ENCODE measurements at regions not wholly inside any gene's neighbourhood (a gene's known extent, or its start where the extent isn't known, plus 50 kb on each side); places are given as distances from the start of the nearest gene placed in this dataset.

- Histone ChIP-seq H3K4me1 (ENCODE audit: control insufficient read depth, low read depth, low read length) (peaks cover 7% of the 10 kb centered on the region), H3K27ac (ENCODE audit: low read depth, low read length) (no peak overlapping the region)
Observed at GRCh38 chr1:209456878-209457277, 126.6 kb upstream of the CAMK1G start.

DNA sequence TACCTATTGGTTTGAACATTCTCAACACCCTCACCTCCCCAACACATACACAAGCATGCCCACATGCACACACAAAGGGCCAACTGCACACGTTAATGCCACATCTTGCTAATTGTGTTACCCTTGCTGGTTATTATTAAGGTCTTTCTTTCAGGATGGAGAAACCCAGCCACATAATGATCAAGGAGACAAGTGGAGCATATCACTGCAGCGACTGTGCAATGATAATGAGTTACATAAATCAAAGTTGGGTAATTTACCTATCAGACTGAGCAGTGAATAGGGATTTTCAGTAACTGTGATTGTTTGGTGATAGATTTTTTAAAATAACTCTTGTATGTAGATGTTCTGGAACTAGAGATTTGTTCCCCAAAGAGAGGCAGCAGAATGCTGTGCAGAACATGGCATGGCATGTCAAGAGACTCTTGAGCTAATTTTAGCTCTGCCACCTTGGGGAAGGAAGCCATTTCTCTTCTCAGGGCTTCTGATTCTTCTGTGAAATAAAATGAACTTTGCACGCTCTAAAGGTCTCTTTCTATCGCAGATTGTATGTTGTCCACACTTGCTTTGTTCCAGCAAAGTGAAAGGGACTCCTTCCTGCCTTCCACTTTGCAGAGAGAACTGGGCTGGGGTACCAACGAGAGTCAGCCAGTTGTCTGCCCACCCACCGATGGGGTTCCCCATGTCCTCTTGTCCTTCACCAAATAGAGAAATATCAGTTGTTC is 126.0 kb upstream of the CAMK1G start:
- H4K8ac ChIP-seq (ENCODE audit: low read depth, low read length) = no peak overlapping the region
- no peak overlapping the region for H2BK15ac ChIP-seq (replicated peaks; ENCODE audit: low read depth)
- no peak overlapping the region for H2BK120ac ChIP-seq (ENCODE audit: low read depth, low read length)
- no peak overlapping the region for H3K56ac ChIP-seq (ENCODE audit: low read length)
- no peaks in the 10 kb centered on the region for H3K79me2 ChIP-seq (ENCODE audit: control insufficient read depth, insufficient read depth, low read length)
- no peak overlapping the region for H2BK5ac ChIP-seq (ENCODE audit: low read length)
- H3K4me3 ChIP-seq (ENCODE audit: low read length) = no peak overlapping the region
- no peak overlapping the region for H3K9ac ChIP-seq (ENCODE audit: low read length)
- H3K4me1 ChIP-seq (ENCODE audit: control insufficient read depth, low read depth, low read length) = peaks cover 7% of the 10 kb centered on the region
- H4K5ac ChIP-seq (ENCODE audit: low read length) = no peak overlapping the region
- H3K36me3 ChIP-seq (ENCODE audit: control insufficient read depth, insufficient read depth, low read length) = no peaks in the 10 kb centered on the region
- WGBS (ENCODE audit: extremely low coverage, insufficient coverage, low lambda C conversion rate) = no CpG with 5 or more reads among the region's 6 CpGs
- no peak overlapping the region for H2AK5ac ChIP-seq (ENCODE audit: low read length)
- DNase-seq = no peak
- H3K4me2 ChIP-seq (ENCODE audit: low read length) = no peak overlapping the region
- H3K4ac ChIP-seq (ENCODE audit: low read depth, low read length) = no peak overlapping the region
- no peak overlapping the region for H3K23ac ChIP-seq (ENCODE audit: low read length)
- H3K18ac ChIP-seq (ENCODE audit: low read length) = no peak overlapping the region
- no peak overlapping the region for H3K27ac ChIP-seq (ENCODE audit: low read depth, low read length)
- no peaks in the 10 kb centered on the region for H3K79me1 ChIP-seq (ENCODE audit: low read length)
- H3K27me3 ChIP-seq (ENCODE audit: insufficient read depth, low read length, poor library complexity) = no peaks in the 10 kb centered on the region

More at GRCh38 chr1:209456878-209457277, 126.6 kb upstream of the CAMK1G start:
- no peak overlapping the region for H4K5ac ChIP-seq (ENCODE audit: low read length)
- no peaks in the 10 kb centered on the region for H3K36me3 ChIP-seq (ENCODE audit: control insufficient read depth, insufficient read depth, low read length)
- no peak overlapping the region for H2AK5ac ChIP-seq (ENCODE audit: low read length)
- no peak overlapping the region for H3K4me2 ChIP-seq (ENCODE audit: low read length)
- H2BK5ac ChIP-seq (ENCODE audit: low read length) = no peak overlapping the region
- no peak overlapping the region for H2BK120ac ChIP-seq (ENCODE audit: low read depth, low read length)
- H3K23ac ChIP-seq (ENCODE audit: low read length) = no peak overlapping the region
- H3K4ac ChIP-seq (ENCODE audit: low read depth, low read length) = no peak overlapping the region
- peak; percentile 38 for DNase-seq
- no peak overlapping the region for H4K8ac ChIP-seq (ENCODE audit: low read depth, low read length)
- no peak overlapping the region for H3K18ac ChIP-seq (ENCODE audit: low read length)
- no peaks in the 10 kb centered on the region for H3K27me3 ChIP-seq (ENCODE audit: insufficient read depth, low read length, poor library complexity)
- no peak overlapping the region for H3K4me3 ChIP-seq (ENCODE audit: low read length)
- H3K56ac ChIP-seq (ENCODE audit: low read length) = no peak overlapping the region
- H3K9ac ChIP-seq (ENCODE audit: low read length) = no peak overlapping the region
- H3K79me1 ChIP-seq (ENCODE audit: low read length) = no peaks in the 10 kb centered on the region
- WGBS (ENCODE audit: extremely low coverage, insufficient coverage, low lambda C conversion rate) = no CpG with 5 or more reads among the region's 1 CpG
- H2BK15ac ChIP-seq (replicated peaks; ENCODE audit: low read depth) = no peak overlapping the region
- no peaks in the 10 kb centered on the region for H3K79me2 ChIP-seq (ENCODE audit: control insufficient read depth, insufficient read depth, low read length)

- Histone ChIP-seq H3K4me1 (ENCODE audit: control insufficient read depth, low read depth, low read length) (peaks cover 7% of the 10 kb centered on the region), H3K4me2 (ENCODE audit: low read length) (no peak overlapping the region), H3K79me1 (ENCODE audit: low read length) (no peaks in the 10 kb centered on the region), H2AK5ac (ENCODE audit: low read length) (no peak overlapping the region), H2BK5ac (ENCODE audit: low read length) (no peak overlapping the region), H3K36me3 (ENCODE audit: control insufficient read depth, insufficient read depth, low read length) (no peaks in the 10 kb centered on the region), H3K4ac (ENCODE audit: low read depth, low read length) (no peak overlapping the region), H3K56ac (ENCODE audit: low read length) (no peak overlapping the region), H3K27me3 (ENCODE audit: insufficient read depth, low read length, poor library complexity) (no peaks in the 10 kb centered on the region), H3K4me3 (ENCODE audit: low read length) (no peak overlapping the region), H4K8ac (ENCODE audit: low read depth, low read length) (no peak overlapping the region), H3K27ac (ENCODE audit: low read depth, low read length) (no peak overlapping the region), H3K18ac (ENCODE audit: low read length) (no peak overlapping the region), H3K79me2 (ENCODE audit: control insufficient read depth, insufficient read depth, low read length) (no peaks in the 10 kb centered on the region), H2BK15ac (replicated peaks; ENCODE audit: low read depth) (no peak overlapping the region), H4K5ac (ENCODE audit: low read length) (no peak overlapping the region), H3K23ac (ENCODE audit: low read length) (no peak overlapping the region), H2BK120ac (ENCODE audit: low read depth, low read length) (no peak overlapping the region), H3K9ac (ENCODE audit: low read length) (no peak overlapping the region)
- no peak for DNase-seq
- no CpG with 5 or more reads among the region's 3 CpGs for WGBS (ENCODE audit: extremely low coverage, insufficient coverage, low lambda C conversion rate)
Observed at GRCh38 chr1:209458921-209459320, 124.6 kb upstream of the CAMK1G start.

- no peak overlapping the region for H3K4me3 ChIP-seq (ENCODE audit: low read length)
Observed at GRCh38 chr1:209461168-209461567, 122.3 kb upstream of the CAMK1G start.

GRCh38 chr1:209462433-209462832 is 121.1 kb upstream of the CAMK1G start:
- H3K9ac ChIP-seq (ENCODE audit: low read length) = no peak overlapping the region
- no peak overlapping the region for H2BK15ac ChIP-seq (replicated peaks; ENCODE audit: low read depth)
- H3K27ac ChIP-seq (ENCODE audit: low read depth, low read length) = no peak overlapping the region
- H3K4ac ChIP-seq (ENCODE audit: low read depth, low read length) = no peak overlapping the region
- no peak for DNase-seq
- no peak overlapping the region for H4K5ac ChIP-seq (ENCODE audit: low read length)
- H4K8ac ChIP-seq (ENCODE audit: low read depth, low read length) = no peak overlapping the region
- no peak overlapping the region for H3K56ac ChIP-seq (ENCODE audit: low read length)
- no peak overlapping the region for H3K4me2 ChIP-seq (ENCODE audit: low read length)
- H3K79me2 ChIP-seq (ENCODE audit: control insufficient read depth, insufficient read depth, low read length) = no peaks in the 10 kb centered on the region
- no peaks in the 10 kb centered on the region for H3K79me1 ChIP-seq (ENCODE audit: low read length)
- H2BK5ac ChIP-seq (ENCODE audit: low read length) = no peak overlapping the region
- no peak overlapping the region for H3K23ac ChIP-seq (ENCODE audit: low read length)
- no peaks in the 10 kb centered on the region for H3K27me3 ChIP-seq (ENCODE audit: insufficient read depth, low read length, poor library complexity)
- no peak overlapping the region for H2AK5ac ChIP-seq (ENCODE audit: low read length)
- no peak overlapping the region for H3K4me3 ChIP-seq (ENCODE audit: low read length)
- no peaks in the 10 kb centered on the region for H3K4me1 ChIP-seq (ENCODE audit: control insufficient read depth, low read depth, low read length)
- no peak overlapping the region for H2BK120ac ChIP-seq (ENCODE audit: low read depth, low read length)
- no peak overlapping the region for H3K18ac ChIP-seq (ENCODE audit: low read length)
- H3K36me3 ChIP-seq (ENCODE audit: control insufficient read depth, insufficient read depth, low read length) = no peaks in the 10 kb centered on the region

More at GRCh38 chr1:209461168-209461567, 122.3 kb upstream of the CAMK1G start:
- no peaks in the 10 kb centered on the region for H3K36me3 ChIP-seq (ENCODE audit: control insufficient read depth, insufficient read depth, low read length)
- DNase-seq = no peak
- H2BK15ac ChIP-seq (replicated peaks; ENCODE audit: low read depth) = no peak overlapping the region
- no peak overlapping the region for H2BK120ac ChIP-seq (ENCODE audit: low read depth, low read length)
- H2AK5ac ChIP-seq (ENCODE audit: low read length) = no peak overlapping the region
- H2BK5ac ChIP-seq (ENCODE audit: low read length) = no peak overlapping the region
- no peaks in the 10 kb centered on the region for H3K27me3 ChIP-seq (ENCODE audit: insufficient read depth, low read length, poor library complexity)
- H3K4me1 ChIP-seq (ENCODE audit: control insufficient read depth, low read depth, low read length) = no peaks in the 10 kb centered on the region
- H3K27ac ChIP-seq (ENCODE audit: low read depth, low read length) = no peak overlapping the region
- no peak overlapping the region for H3K4ac ChIP-seq (ENCODE audit: low read depth, low read length)
- H3K79me1 ChIP-seq (ENCODE audit: low read length) = no peaks in the 10 kb centered on the region
- no peak overlapping the region for H4K5ac ChIP-seq (ENCODE audit: low read length)
- no peaks in the 10 kb centered on the region for H3K79me2 ChIP-seq (ENCODE audit: control insufficient read depth, insufficient read depth, low read length)
- no peak overlapping the region for H3K9ac ChIP-seq (ENCODE audit: low read length)
- no peak overlapping the region for H3K56ac ChIP-seq (ENCODE audit: low read length)
- no peak overlapping the region for H3K23ac ChIP-seq (ENCODE audit: low read length)
- no peak overlapping the region for H3K4me2 ChIP-seq (ENCODE audit: low read length)
- H3K18ac ChIP-seq (ENCODE audit: low read length) = no peak overlapping the region
- no peak overlapping the region for H4K8ac ChIP-seq (ENCODE audit: low read depth, low read length)

- H3K18ac ChIP-seq (ENCODE audit: low read length) = no peak overlapping the region
- H3K4ac ChIP-seq (ENCODE audit: low read depth, low read length) = no peak overlapping the region
- H4K8ac ChIP-seq (ENCODE audit: low read depth, low read length) = no peak overlapping the region
- no peak overlapping the region for H2BK5ac ChIP-seq (ENCODE audit: low read length)
- H3K56ac ChIP-seq (ENCODE audit: low read length) = no peak overlapping the region
- H2BK120ac ChIP-seq (ENCODE audit: low read depth, low read length) = no peak overlapping the region
- H3K4me3 ChIP-seq (ENCODE audit: low read length) = no peak overlapping the region
- no peak overlapping the region for H3K27ac ChIP-seq (ENCODE audit: low read depth, low read length)
- H3K79me2 ChIP-seq (ENCODE audit: control insufficient read depth, insufficient read depth, low read length) = no peaks in the 10 kb centered on the region
- no peak overlapping the region for H2AK5ac ChIP-seq (ENCODE audit: low read length)
- no peak overlapping the region for H2BK15ac ChIP-seq (replicated peaks; ENCODE audit: low read depth)
- no peak overlapping the region for H3K4me2 ChIP-seq (ENCODE audit: low read length)
- no peaks in the 10 kb centered on the region for H3K79me1 ChIP-seq (ENCODE audit: low read length)
- no peak for DNase-seq
- no peaks in the 10 kb centered on the region for H3K36me3 ChIP-seq (ENCODE audit: control insufficient read depth, insufficient read depth, low read length)
- no peaks in the 10 kb centered on the region for H3K4me1 ChIP-seq (ENCODE audit: control insufficient read depth, low read depth, low read length)
- H4K5ac ChIP-seq (ENCODE audit: low read length) = no peak overlapping the region
- H3K23ac ChIP-seq (ENCODE audit: low read length) = no peak overlapping the region
- H3K9ac ChIP-seq (ENCODE audit: low read length) = no peak overlapping the region
- WGBS (ENCODE audit: extremely low coverage, insufficient coverage, low lambda C conversion rate) = no CpG with 5 or more reads among the region's 1 CpG
- no peaks in the 10 kb centered on the region for H3K27me3 ChIP-seq (ENCODE audit: insufficient read depth, low read length, poor library complexity)
Observed at GRCh38 chr1:209463441-209463840, 120.1 kb upstream of the CAMK1G start.
